GM19025 (cell line): ENCODE measurements at regions not wholly inside any gene's neighbourhood (a gene's known extent, or its start where the extent isn't known, plus 50 kb on each side); places are given as distances from the start of the nearest gene placed in this dataset.

Experiments
- ATAC-seq: cut with Tn5 transposase; IDR thresholded peaks from one replicate; pipeline ENCODE4 v1.9.1; 2021; ENCODE audit warnings: mild to moderate bottlenecking, low read depth, moderate library complexity; ENCODE audit not compliant: unreplicated experiment

GRCh38 chr10:90171014-90171722 is 469.8 kb downstream of the KIF20B start:
- ATAC-seq: no peak

GRCh38 chr10:90174531-90174930 is 473.1 kb downstream of the KIF20B start:
- no peak for ATAC-seq

GRCh38 chr10:90175161-90175681 is 473.8 kb downstream of the KIF20B start:
- ATAC-seq: no peak

- ATAC-seq: no peak
These were observed 478.5 kb downstream of the KIF20B start for GRCh38 chr10:90179696-90180407.

GRCh38 chr10:90180886-90181691 is 479.7 kb downstream of the KIF20B start:
- no peak for ATAC-seq

GRCh38 chr10:90192825-90193224 is 491.4 kb downstream of the KIF20B start:
- ATAC-seq: no peak

- no peak for ATAC-seq
These were observed 492.0 kb downstream of the KIF20B start for GRCh38 chr10:90193240-90193985.

- no peak for ATAC-seq
These were observed 494.0 kb downstream of the KIF20B start for GRCh38 chr10:90195288-90195840.

GRCh38 chr10:90197766-90198165 is 496.4 kb downstream of the KIF20B start:
- no peak for ATAC-seq

GRCh38 chr10:90199093-90199492 is 497.7 kb downstream of the KIF20B start:
- no peak for ATAC-seq

GRCh38 chr10:90199513-90199912 is 498.1 kb downstream of the KIF20B start:
- no peak for ATAC-seq

GRCh38 chr10:90204131-90204955 is 503.0 kb downstream of the KIF20B start:
- ATAC-seq: no peak

- no peak for ATAC-seq
These were observed 503.5 kb downstream of the KIF20B start for GRCh38 chr10:90204956-90205314.

GRCh38 chr10:90205340-90205739 is 503.9 kb downstream of the KIF20B start:
- ATAC-seq: no peak

- ATAC-seq: no peak
These were observed 512.0 kb downstream of the KIF20B start for GRCh38 chr10:90213346-90213745.

GRCh38 chr10:90218846-90219245 is 517.5 kb downstream of the KIF20B start:
- ATAC-seq: no peak

- ATAC-seq: no peak
These were observed 521.0 kb downstream of the KIF20B start for GRCh38 chr10:90222372-90222771.

- no peak for ATAC-seq
These were observed 521.5 kb downstream of the KIF20B start for GRCh38 chr10:90222939-90223338.
